IPS DF 6.9 (cell line): ENCODE measurements at regions not wholly inside any gene's neighbourhood (a gene's known extent, or its start where the extent isn't known, plus 50 kb on each side); places are given as distances from the start of the nearest gene placed in this dataset.

Experiments
- DNase-seq: peaks from one replicate; pipeline ENCODE4 v3.0.0-alpha.2; 2013; ENCODE audit warnings: low read depth, low spot score
- H3K27ac ChIP-seq: one replicate; pipeline ENCODE4 v1.5.1; 2013; ENCODE audit warnings: low read length, control low read depth
- H3K27me3 ChIP-seq: 2 replicates; pipeline ENCODE4 v1.6.1; 2013; ENCODE audit warnings: mild to moderate bottlenecking, low read length; ENCODE audit not compliant: control insufficient read depth, insufficient read depth
- H3K36me3 ChIP-seq: 2 replicates; pipeline ENCODE4 v1.6.1; 2013; ENCODE audit warnings: low read length; ENCODE audit not compliant: control insufficient read depth, insufficient read depth
- H3K4me1 ChIP-seq: 2 replicates; pipeline ENCODE4 v1.6.1; 2013; ENCODE audit warnings: low read length; ENCODE audit not compliant: control insufficient read depth, insufficient read depth
- H3K4me3 ChIP-seq: 2 replicates; pipeline ENCODE4 v1.5.1; 2013; ENCODE audit warnings: mild to moderate bottlenecking, low read length
- H3K9me3 ChIP-seq: 2 replicates; pipeline ENCODE4 v1.6.1; 2013; ENCODE audit warnings: low read length, inconsistent platforms; ENCODE audit not compliant: control insufficient read depth, insufficient read depth
- WGBS: extraction: QIAGEN DNeasy Blood & Tissue Kit; methylation state at CpG from one replicate; pipeline ENCODE4 v1.1.7; 2013; ENCODE audit warnings: mixed read lengths, missing lambda C conversion rate; ENCODE audit not compliant: insufficient read length, insufficient coverage; 5-methylcytosine and 5-hydroxymethylcytosine counted together

GRCh38 chr13:32961724-32962123, 54.5 kb upstream of the KL start:
- Histone ChIP-seq H3K4me1 (no peaks in the 10 kb centered on the region), H3K27ac (no peak overlapping the region), H3K27me3 (no peaks in the 10 kb centered on the region; the same call in 1 of the 2 replicates), H3K4me3 (no peak overlapping the region), H3K9me3 (no peaks in the 10 kb centered on the region), H3K36me3 (no peaks in the 10 kb centered on the region)
- WGBS = no CpG with 5 or more reads among the region's 1 CpG
- DNase-seq = no peak

DNA sequence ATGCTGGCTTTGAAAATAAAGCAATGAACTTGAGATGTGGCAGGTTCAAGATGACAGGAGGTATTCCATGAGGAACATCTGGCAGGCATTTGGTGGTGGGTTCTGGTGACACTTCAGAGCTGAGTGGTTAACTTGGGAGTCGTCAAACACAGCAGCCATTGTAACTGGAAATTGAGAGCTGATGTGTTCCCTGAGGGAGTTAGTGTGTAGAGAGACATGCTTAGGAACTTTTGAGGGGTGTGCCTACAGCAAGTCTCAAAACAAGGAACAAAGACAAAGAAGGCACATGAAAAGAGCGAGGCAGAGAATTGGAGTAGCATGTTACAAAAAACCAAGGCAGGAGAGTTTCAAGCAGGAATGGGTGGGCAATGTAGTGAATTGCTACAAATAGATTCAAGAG, 53.9 kb upstream of the KL start:
- no peak overlapping the region for H3K4me3 ChIP-seq
- no peaks in the 10 kb centered on the region for H3K9me3 ChIP-seq
- no peaks in the 10 kb centered on the region for H3K36me3 ChIP-seq
- no peaks in the 10 kb centered on the region; the same call in 1 of the 2 replicates for H3K27me3 ChIP-seq
- H3K4me1 ChIP-seq = no peaks in the 10 kb centered on the region
- DNase-seq = no peak
- WGBS = no CpG with 5 or more reads among the region's 2 CpGs
- no peak overlapping the region for H3K27ac ChIP-seq

GRCh38 chr13:32964987-32965386, 51.2 kb upstream of the KL start:
- H3K4me3 ChIP-seq = no peak overlapping the region
- no peaks in the 10 kb centered on the region; the same call in 1 of the 2 replicates for H3K27me3 ChIP-seq
- no peaks in the 10 kb centered on the region for H3K9me3 ChIP-seq
- no peaks in the 10 kb centered on the region for H3K4me1 ChIP-seq
- no peak for DNase-seq
- WGBS = no CpG with 5 or more reads among the region's 2 CpGs
- H3K36me3 ChIP-seq = no peaks in the 10 kb centered on the region
- no peak overlapping the region for H3K27ac ChIP-seq
